T-helper 2 cell treated with Interferon-gamma antibody and Interleukin-4, amounts not matched to agents 5 μg/mL and 100 μg/mL, for 36 hours (primary cell): ENCODE measurements at regions not wholly inside any gene's neighbourhood (a gene's known extent, or its start where the extent isn't known, plus 50 kb on each side); places are given as distances from the start of the nearest gene placed in this dataset.

Experiments used
- DNase-seq: peaks from one replicate; pipeline ENCODE4 v3.0.0; 2021; ENCODE audit warnings: low spot score
- H3K27ac Mint-ChIP-seq: one replicate; pipeline ENCODE4 v1.8.0; 2021; ENCODE audit warnings: mild to moderate bottlenecking, mixed read lengths
- H3K27me3 Mint-ChIP-seq: one replicate; pipeline ENCODE4 v1.8.0; 2021; ENCODE audit warnings: low read depth, mixed read lengths
- H3K36me3 Mint-ChIP-seq: one replicate; pipeline ENCODE4 v1.8.0; 2021; ENCODE audit warnings: low read depth, mixed read lengths
- H3K4me1 Mint-ChIP-seq: one replicate; pipeline ENCODE4 v1.8.0; 2021; ENCODE audit warnings: low read depth, mixed read lengths
- H3K4me3 Mint-ChIP-seq: one replicate; pipeline ENCODE4 v1.8.0; 2022; ENCODE audit warnings: mild to moderate bottlenecking, moderate library complexity, mixed read lengths
- H3K9me3 Mint-ChIP-seq: one replicate; pipeline ENCODE4 v1.8.0; 2021; ENCODE audit warnings: mixed read lengths

GRCh38 chr2:187698374-187699110, 144.3 kb upstream of the TFPI start:
- no peak overlapping the region for H3K4me3 Mint-ChIP-seq
- no peaks in the 10 kb centered on the region for H3K9me3 Mint-ChIP-seq
- no peaks in the 10 kb centered on the region for H3K36me3 Mint-ChIP-seq
- no peaks in the 10 kb centered on the region for H3K4me1 Mint-ChIP-seq
- no peak for DNase-seq
- no peak overlapping the region for H3K27ac Mint-ChIP-seq
- H3K27me3 Mint-ChIP-seq = no peaks in the 10 kb centered on the region

GRCh38 chr2:187702157-187702556, 147.9 kb upstream of the TFPI start:
- Mint-ChIP-seq H3K36me3 (no peaks in the 10 kb centered on the region), H3K27ac (no peak overlapping the region), H3K27me3 (no peaks in the 10 kb centered on the region), H3K4me3 (no peak overlapping the region), H3K4me1 (no peaks in the 10 kb centered on the region), H3K9me3 (no peaks in the 10 kb centered on the region)
- DNase-seq = no peak

- H3K4me1 Mint-ChIP-seq = no peaks in the 10 kb centered on the region
- no peaks in the 10 kb centered on the region for H3K27me3 Mint-ChIP-seq
- H3K4me3 Mint-ChIP-seq = no peak overlapping the region
- no peaks in the 10 kb centered on the region for H3K9me3 Mint-ChIP-seq
- H3K36me3 Mint-ChIP-seq = no peaks in the 10 kb centered on the region
- H3K27ac Mint-ChIP-seq = no peak overlapping the region
- no peak for DNase-seq
Measured at GRCh38 chr2:187708272-187708671, 154.0 kb upstream of the TFPI start.

GRCh38 chr2:187709065-187709464, 154.8 kb upstream of the TFPI start:
- no peak overlapping the region for H3K4me3 Mint-ChIP-seq

GRCh38 chr2:187710791-187711521, 156.7 kb upstream of the TFPI start:
- DNase-seq = no peak
- Mint-ChIP-seq H3K27ac (no peak overlapping the region), H3K4me3 (no peak overlapping the region), H3K9me3 (no peaks in the 10 kb centered on the region), H3K4me1 (no peaks in the 10 kb centered on the region), H3K36me3 (no peaks in the 10 kb centered on the region), H3K27me3 (no peaks in the 10 kb centered on the region)

More at GRCh38 chr2:187709065-187709464, 154.8 kb upstream of the TFPI start:
- Mint-ChIP-seq H3K27ac (no peak overlapping the region), H3K27me3 (no peaks in the 10 kb centered on the region), H3K9me3 (no peaks in the 10 kb centered on the region), H3K36me3 (no peaks in the 10 kb centered on the region), H3K4me1 (no peaks in the 10 kb centered on the region)
- no peak for DNase-seq

GRCh38 chr2:187715590-187715989, 161.4 kb upstream of the TFPI start:
- DNase-seq = no peak
- H3K36me3 Mint-ChIP-seq = no peaks in the 10 kb centered on the region
- no peaks in the 10 kb centered on the region for H3K27me3 Mint-ChIP-seq
- no peak overlapping the region for H3K27ac Mint-ChIP-seq
- no peaks in the 10 kb centered on the region for H3K4me1 Mint-ChIP-seq
- no peaks in the 10 kb centered on the region for H3K9me3 Mint-ChIP-seq
- H3K4me3 Mint-ChIP-seq = no peak overlapping the region

GRCh38 chr2:187716301-187716700, 162.1 kb upstream of the TFPI start:
- Mint-ChIP-seq H3K27ac (no peak overlapping the region), H3K4me3 (no peak overlapping the region), H3K27me3 (no peaks in the 10 kb centered on the region), H3K9me3 (no peaks in the 10 kb centered on the region), H3K4me1 (no peaks in the 10 kb centered on the region), H3K36me3 (no peaks in the 10 kb centered on the region)
- no peak for DNase-seq

- Mint-ChIP-seq H3K4me3 (no peak overlapping the region), H3K4me1 (no peaks in the 10 kb centered on the region), H3K27ac (no peak overlapping the region), H3K27me3 (no peaks in the 10 kb centered on the region), H3K36me3 (no peaks in the 10 kb centered on the region), H3K9me3 (no peaks in the 10 kb centered on the region)
- no peak for DNase-seq
Measured at GRCh38 chr2:187718092-187718491, 163.9 kb upstream of the TFPI start.

GRCh38 chr2:187719510-187719909, 165.3 kb upstream of the TFPI start:
- Mint-ChIP-seq H3K27me3 (no peaks in the 10 kb centered on the region), H3K36me3 (no peaks in the 10 kb centered on the region), H3K4me1 (no peaks in the 10 kb centered on the region), H3K4me3 (no peak overlapping the region), H3K27ac (no peak overlapping the region), H3K9me3 (no peaks in the 10 kb centered on the region)
- no peak for DNase-seq

GRCh38 chr2:187748958-187749357, 194.7 kb upstream of the TFPI start:
- Mint-ChIP-seq H3K4me1 (no peaks in the 10 kb centered on the region), H3K27me3 (no peaks in the 10 kb centered on the region)
- DNase-seq = no peak

GRCh38 chr2:187749804-187750431, 195.7 kb upstream of the TFPI start:
- Mint-ChIP-seq H3K9me3 (no peaks in the 10 kb centered on the region), H3K36me3 (no peaks in the 10 kb centered on the region), H3K27me3 (no peaks in the 10 kb centered on the region), H3K4me1 (no peaks in the 10 kb centered on the region), H3K27ac (no peak overlapping the region), H3K4me3 (no peak overlapping the region)
- no peak for DNase-seq

More at GRCh38 chr2:187748958-187749357, 194.7 kb upstream of the TFPI start:
- Mint-ChIP-seq H3K9me3 (no peaks in the 10 kb centered on the region), H3K4me3 (no peak overlapping the region), H3K27ac (no peak overlapping the region), H3K36me3 (no peaks in the 10 kb centered on the region)

- no peaks in the 10 kb centered on the region for H3K27me3 Mint-ChIP-seq
- no peak overlapping the region for H3K27ac Mint-ChIP-seq
- peaks cover 2% of the 10 kb centered on the region for H3K4me1 Mint-ChIP-seq
- no peak for DNase-seq
- H3K9me3 Mint-ChIP-seq = no peaks in the 10 kb centered on the region
- no peaks in the 10 kb centered on the region for H3K36me3 Mint-ChIP-seq
- H3K4me3 Mint-ChIP-seq = no peak overlapping the region
Measured at GRCh38 chr2:187768995-187769394, 214.8 kb upstream of the TFPI start.

GRCh38 chr2:187769437-187769836, 215.2 kb upstream of the TFPI start:
- Mint-ChIP-seq H3K27ac (no peak overlapping the region), H3K27me3 (no peaks in the 10 kb centered on the region), H3K9me3 (no peaks in the 10 kb centered on the region), H3K4me1 (peaks cover 6% of the 10 kb centered on the region), H3K36me3 (no peaks in the 10 kb centered on the region), H3K4me3 (no peak overlapping the region)
- no peak for DNase-seq

GRCh38 chr2:187774551-187775071, 220.4 kb upstream of the TFPI start:
- Mint-ChIP-seq H3K4me3 (no peak overlapping the region), H3K27ac (no peak overlapping the region), H3K27me3 (peaks cover 6% of the 10 kb centered on the region), H3K36me3 (no peaks in the 10 kb centered on the region), H3K9me3 (no peaks in the 10 kb centered on the region), H3K4me1 (peaks cover 8% of the 10 kb centered on the region)
- DNase-seq = no peak
